ENCODE measurements at regions not wholly inside any gene's neighbourhood (a gene's known extent, or its start where the extent isn't known, plus 50 kb on each side); places are given as distances from the start of the nearest gene placed in this dataset.

- Histone ChIP-seq H3K4me3 (no peak overlapping the region), H3K4me2 (no peak overlapping the region), H3K27ac (no peak overlapping the region), H3K4me1 (peaks cover 26% of the 10 kb centered on the region), H3K9me3 (no peaks in the 10 kb centered on the region)
- CTCF ChIA-PET, result no interaction called here
- DNase-seq (ENCODE audit: low read depth in 1 of 2, low spot score in 1 of 2) (no peak), FAIRE-seq (no peak), ATAC-seq (no peak)
- TF ChIP-seq POLR2AphosphoS2 (conservative IDR thresholded peaks at IDR 0.05; ENCODE audit: low read length) (no peak), FOSB (CRISPR knock-in tag; IDR thresholded peaks at IDR 0.05) (no peak), HMGXB4 (CRISPR knock-in tag; IDR thresholded peaks at IDR 0.05; ENCODE audit: borderline replicate concordance) (no peak), E2F6 (IDR thresholded peaks at IDR 0.05; ENCODE audit: borderline replicate concordance, low read depth) (no peak), EHMT2 (IDR thresholded peaks at IDR 0.05; ENCODE audit: low read depth) (no peak), RARB (CRISPR knock-in tag; IDR thresholded peaks at IDR 0.05) (no peak), CTCF (IDR thresholded peaks at IDR 0.05) (no peak), HEYL (CRISPR knock-in tag; IDR thresholded peaks at IDR 0.05) (no peak), MAZ (IDR thresholded peaks at IDR 0.05; ENCODE audit: borderline replicate concordance, low read depth, low read length) (no peak), ATOH8 (CRISPR knock-in tag; IDR thresholded peaks at IDR 0.05; ENCODE audit: low read depth) (no peak), MYC (IDR thresholded peaks at IDR 0.05; ENCODE audit: borderline replicate concordance, low read length) (no peak), ZC3H11A (IDR thresholded peaks at IDR 0.05) (no peak), PHF8 (IDR thresholded peaks at IDR 0.05; ENCODE audit: borderline replicate concordance, low read depth) (no peak), HES2 (IDR thresholded peaks at IDR 0.05) (no peak)
- POLR2A ChIA-PET, result no interaction called here
These were observed 221.7 kb upstream of the SPOPL start for GRCh38 chr2:138279871-138280270.

GRCh38 chr2:138280999-138281695 is 220.4 kb upstream of the SPOPL start:
- CTCF ChIA-PET, result no interaction called here
- H3K9me3 ChIP-seq, result no peaks in the 10 kb centered on the region
- ATAC-seq (no peak), FAIRE-seq (no peak), DNase-seq (ENCODE audit: low read depth in 1 of 2, low spot score in 1 of 2) (no peak)
- TF ChIP-seq MAX (IDR thresholded peaks at IDR 0.05), result no peak
- no peak for TF ChIP-seq HMGXB4 (CRISPR knock-in tag; IDR thresholded peaks at IDR 0.05; ENCODE audit: borderline replicate concordance)
- no peak for TF ChIP-seq SMC3 (IDR thresholded peaks at IDR 0.05)
- TF ChIP-seq BHLHE40 (IDR thresholded peaks at IDR 0.05; ENCODE audit: low read depth, low read length), result no peak
- no peak for TF ChIP-seq NFE2L2 (conservative IDR thresholded peaks at IDR 0.05; ENCODE audit: low read length)
- TF ChIP-seq JUN (IDR thresholded peaks at IDR 0.05), result no peak
- TF ChIP-seq PHF8 (IDR thresholded peaks at IDR 0.05; ENCODE audit: borderline replicate concordance, low read depth), result no peak
- TF ChIP-seq EP300 (IDR thresholded peaks at IDR 0.05), result no peak
- TF ChIP-seq HDAC2 (IDR thresholded peaks at IDR 0.05), result no peak
- no peak for TF ChIP-seq RAD21 (conservative IDR thresholded peaks at IDR 0.05 in 1 of 2, IDR thresholded peaks at IDR 0.05 in 1 of 2)
- no peak for TF ChIP-seq HOXA7 (CRISPR knock-in tag; IDR thresholded peaks at IDR 0.05)
- TF ChIP-seq FOXS1 (CRISPR knock-in tag; IDR thresholded peaks at IDR 0.05), result no peak
- no peak for TF ChIP-seq MAFK (IDR thresholded peaks at IDR 0.05; ENCODE audit: partially characterized antibody)
- no peak for TF ChIP-seq CBX8 (IDR thresholded peaks at IDR 0.05)
- TF ChIP-seq CHD2 (IDR thresholded peaks at IDR 0.05; ENCODE audit: low read length, partially characterized antibody), result no peak
- TF ChIP-seq ESRRA (IDR thresholded peaks at IDR 0.05; ENCODE audit: borderline replicate concordance, low read length), result no peak
- no peak for TF ChIP-seq CHD4 (IDR thresholded peaks at IDR 0.05; ENCODE audit: borderline replicate concordance)
- TF ChIP-seq EHMT2 (IDR thresholded peaks at IDR 0.05; ENCODE audit: low read depth), result no peak
- TF ChIP-seq ELK1 (IDR thresholded peaks at IDR 0.05; ENCODE audit: low read depth, low read length), result no peak
- H3K4me2 ChIP-seq, result no peak overlapping the region
- peaks cover 16% of the 10 kb centered on the region for H3K4me1 ChIP-seq
- H3K4me3 ChIP-seq, result no peak overlapping the region
- WGBS (ENCODE audit: missing lambda C conversion rate), result 89% methylated on average over 1 of the region's 1 CpG
- POLR2A ChIA-PET, result no interaction called here
- H3K27ac ChIP-seq, result no peak overlapping the region

Data from A549 (cell line).